ENCODE measurements at regions not wholly inside any gene's neighbourhood (a gene's known extent, or its start where the extent isn't known, plus 50 kb on each side); places are given as distances from the start of the nearest gene placed in this dataset.

DNA sequence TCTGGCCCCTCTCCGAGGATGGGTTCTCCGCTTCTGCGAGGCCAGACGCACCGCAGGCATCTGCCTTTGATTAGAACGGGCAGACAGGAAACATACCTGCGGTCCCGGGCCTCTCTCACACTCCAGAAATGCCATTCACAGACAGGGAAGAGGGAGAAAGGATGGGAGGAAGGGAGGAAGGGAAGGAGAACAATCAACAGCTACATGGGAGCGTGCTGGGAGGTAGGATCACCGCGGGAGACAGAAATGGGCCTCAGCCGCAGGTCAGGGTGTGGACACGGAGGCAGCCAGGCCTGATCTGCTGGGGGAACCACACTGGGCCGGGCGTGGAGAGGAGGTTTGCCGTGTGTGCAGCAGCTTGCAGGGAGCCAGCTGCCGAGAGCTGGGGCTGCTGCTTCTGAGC lies 90.7 kb upstream of the RGMA start:
- no peak for TF ChIP-seq CTCF (conservative IDR thresholded peaks at IDR 0.05; ENCODE audit: low read depth, low read length)
- TF ChIP-seq POLR2A (IDR thresholded peaks at IDR 0.05; ENCODE audit: low read depth, low read length): no peak
- TF ChIP-seq CHD1 (IDR thresholded peaks at IDR 0.05; ENCODE audit: low read depth, low read length): no peak
- no peak for TF ChIP-seq MAFK (IDR thresholded peaks at IDR 0.05; ENCODE audit: low read depth, low read length)
- no peak for TF ChIP-seq FOS (IDR thresholded peaks at IDR 0.05; ENCODE audit: low read depth, low read length)
- TF ChIP-seq USF2 (IDR thresholded peaks at IDR 0.05; ENCODE audit: low read depth, low read length): no peak
- TF ChIP-seq MAZ (IDR thresholded peaks at IDR 0.05; ENCODE audit: borderline replicate concordance, low read depth, low read length): no peak
- no peak for TF ChIP-seq CEBPB (IDR thresholded peaks at IDR 0.05; ENCODE audit: low read depth, low read length)
- TF ChIP-seq MXI1 (IDR thresholded peaks at IDR 0.05; ENCODE audit: borderline replicate concordance, low read depth, low read length): no peak
- TF ChIP-seq RFX5 (IDR thresholded peaks at IDR 0.05; ENCODE audit: low read depth, low read length): no peak
